ENCODE measurements at regions not wholly inside any gene's neighbourhood (a gene's known extent, or its start where the extent isn't known, plus 50 kb on each side); places are given as distances from the start of the nearest gene placed in this dataset.

GRCh38 chr10:4338768-4339167 is 487.2 kb upstream of the AKR1E2 start:
- TF ChIP-seq EZH2 (IDR thresholded peaks at IDR 0.05; ENCODE audit: low read depth): no peak
- TF ChIP-seq CTCF (conservative IDR thresholded peaks at IDR 0.05): no peak
- BruUV-seq (replicated peaks): no TSS peak
- H2AFZ ChIP-seq: no peak overlapping the region
- peaks cover 5% of the 10 kb centered on the region for H3K4me1 ChIP-seq (replicated peaks; ENCODE audit: insufficient read depth)
- intact Hi-C loops (cut with micrococcal nuclease; ENCODE audit: unreplicated experiment): no loop called here
- CTCF ChIA-PET: interaction anchor here (0.6 kb wide), 1 partner anchor 163 kb away, joined by 3 read pairs; no protein-coding TSS in a partner anchor
- no peak overlapping the region for H3K4me3 ChIP-seq
- 0 out of 2 replicates have a peak, but pooled peaks cover 6% of the 10 kb centered on the region for H3F3A ChIP-seq (ENCODE audit: insufficient read depth, low read depth)
- H3K9me2 ChIP-seq (ENCODE audit: insufficient read depth): no peaks in the 10 kb centered on the region
- H4K20me1 ChIP-seq (ENCODE audit: insufficient read depth): no peaks in the 10 kb centered on the region
- no peaks in the 10 kb centered on the region for H3K79me2 ChIP-seq (ENCODE audit: low read depth)
- POLR2A ChIA-PET (ENCODE audit: unreplicated experiment): no interaction called here
- H3K27ac ChIP-seq: no peak overlapping the region
- H3K36me3 ChIP-seq (ENCODE audit: low read depth): no peaks in the 10 kb centered on the region
- no peak overlapping the region for H3K4me2 ChIP-seq
- H3K27me3 ChIP-seq (ENCODE audit: insufficient read depth, low read depth): no peaks in the 10 kb centered on the region
- no peak for DNase-seq
- H3K9me3 ChIP-seq (ENCODE audit: insufficient read depth, low read depth): no peaks in the 10 kb centered on the region; the same call in 1 of the 2 replicates

GRCh38 chr10:4337563-4337962 is 488.4 kb upstream of the AKR1E2 start:
- H3K9me3 ChIP-seq (ENCODE audit: insufficient read depth, low read depth): no peaks in the 10 kb centered on the region; the same call in 1 of the 2 replicates
- DNase-seq: no peak
- no peaks in the 10 kb centered on the region for H3K4me1 ChIP-seq (replicated peaks; ENCODE audit: insufficient read depth)
- intact Hi-C loops (cut with micrococcal nuclease; ENCODE audit: unreplicated experiment): no loop called here
- no peaks in the 10 kb centered on the region for H3K79me2 ChIP-seq (ENCODE audit: low read depth)
- no peaks in the 10 kb centered on the region for H3K27me3 ChIP-seq (ENCODE audit: insufficient read depth, low read depth)
- H3K4me3 ChIP-seq: no peak overlapping the region
- H3K27ac ChIP-seq: no peak overlapping the region
- no peaks in the 10 kb centered on the region for H3K36me3 ChIP-seq (ENCODE audit: low read depth)
- ChIA-PET CTCF (interaction anchor here (0.6 kb wide), 1 partner anchor 174 kb away, joined by 8 read pairs; no protein-coding TSS in a partner anchor), POLR2A (ENCODE audit: unreplicated experiment) (interaction anchor here (0.7 kb wide), 1 partner anchor 17 kb away, joined by 9 read pairs; no protein-coding TSS in a partner anchor)
- BruUV-seq (replicated peaks): no TSS peak
- no peak overlapping the region for H3K4me2 ChIP-seq
- no peak for TF ChIP-seq EZH2 (IDR thresholded peaks at IDR 0.05; ENCODE audit: low read depth)
- TF ChIP-seq CTCF (conservative IDR thresholded peaks at IDR 0.05): no peak
- no peaks in the 10 kb centered on the region for H3F3A ChIP-seq (ENCODE audit: insufficient read depth, low read depth)
- no peaks in the 10 kb centered on the region for H3K9me2 ChIP-seq (ENCODE audit: insufficient read depth)
- H4K20me1 ChIP-seq (ENCODE audit: insufficient read depth): no peaks in the 10 kb centered on the region
- H2AFZ ChIP-seq: no peak overlapping the region

- H3K9me3 ChIP-seq (ENCODE audit: insufficient read depth, low read depth): no peaks in the 10 kb centered on the region; the same call in 1 of the 2 replicates
- no TSS peak for BruUV-seq (replicated peaks)
- no peak overlapping the region for H3K4me2 ChIP-seq
- no peaks in the 10 kb centered on the region for H3K79me2 ChIP-seq (ENCODE audit: low read depth)
- TF ChIP-seq EZH2 (IDR thresholded peaks at IDR 0.05; ENCODE audit: low read depth) (no peak), CTCF (conservative IDR thresholded peaks at IDR 0.05) (no peak)
- H3F3A ChIP-seq (ENCODE audit: insufficient read depth, low read depth): no peaks in the 10 kb centered on the region
- POLR2A ChIA-PET (ENCODE audit: unreplicated experiment): no interaction called here
- no peak overlapping the region for H3K27ac ChIP-seq
- H2AFZ ChIP-seq: no peak overlapping the region
- no peaks in the 10 kb centered on the region for H3K27me3 ChIP-seq (ENCODE audit: insufficient read depth, low read depth)
- intact Hi-C loops (cut with micrococcal nuclease; ENCODE audit: unreplicated experiment): no loop called here
- H3K9me2 ChIP-seq (ENCODE audit: insufficient read depth): no peaks in the 10 kb centered on the region
- no peak for DNase-seq
- no peak overlapping the region for H3K4me3 ChIP-seq
- CTCF ChIA-PET: no interaction called here
- no peaks in the 10 kb centered on the region for H3K36me3 ChIP-seq (ENCODE audit: low read depth)
- H3K4me1 ChIP-seq (replicated peaks; ENCODE audit: insufficient read depth): peaks cover 14% of the 10 kb centered on the region
- H4K20me1 ChIP-seq (ENCODE audit: insufficient read depth): no peaks in the 10 kb centered on the region
Observed at GRCh38 chr10:4334871-4335270, 491.1 kb upstream of the AKR1E2 start.
